Mucosa of rectum (tissue), 2 donors: ENCODE measurements at regions not wholly inside any gene's neighbourhood (a gene's known extent, or its start where the extent isn't known, plus 50 kb on each side); places are given as distances from the start of the nearest gene placed in this dataset.

Experiments used
- H3K27ac ChIP-seq, 2 donors: one replicate each; pipeline ENCODE4 v1.7.0; 2013; ENCODE audit warnings: inconsistent platforms in 2 of 2, low read depth in 2 of 2, low read length in 2 of 2
- H3K27me3 ChIP-seq, 2 donors: one replicate each; pipeline ENCODE4 v1.7.0; 2013; ENCODE audit warnings: low read length in 2 of 2; ENCODE audit not compliant: control insufficient read depth in 2 of 2, insufficient read depth in 2 of 2
- H3K36me3 ChIP-seq, 2 donors: one replicate each; pipeline ENCODE4 v1.7.0; 2013; ENCODE audit warnings: low read length in 2 of 2; ENCODE audit not compliant: control insufficient read depth in 2 of 2, insufficient read depth in 2 of 2
- H3K4me1 ChIP-seq, 2 donors: one replicate each; pipeline ENCODE4 v1.7.0; 2013; ENCODE audit warnings: low read length in 2 of 2, mild to moderate bottlenecking in 1 of 2; ENCODE audit not compliant: control insufficient read depth in 2 of 2, insufficient read depth in 2 of 2
- H3K4me3 ChIP-seq, 2 donors: one replicate each; pipeline ENCODE4 v1.7.0; 2013; ENCODE audit warnings: low read length in 2 of 2
- H3K9ac ChIP-seq, 2 donors: one replicate each; pipeline ENCODE4 v1.7.0; 2013; ENCODE audit warnings: low read length in 2 of 2, low read depth in 1 of 2, mild to moderate bottlenecking in 1 of 2
- H3K9me3 ChIP-seq, 2 donors: one replicate each; pipeline ENCODE4 v1.7.0; 2013; ENCODE audit warnings: low read length in 2 of 2; ENCODE audit not compliant: control insufficient read depth in 2 of 2
- donor health status: healthy.
- donor health status: Normal muscosa, but diverticular disease.

- no peak overlapping the region for H3K9ac ChIP-seq
- no peaks in the 10 kb centered on the region for H3K27me3 ChIP-seq
- no peaks in the 10 kb centered on the region for H3K4me1 ChIP-seq
- H3K36me3 ChIP-seq, result no peaks in the 10 kb centered on the region
- H3K4me3 ChIP-seq, result no peak overlapping the region
- H3K9me3 ChIP-seq, result peaks cover 4 to 6% of the 10 kb centered on the region in 2 donors
- no peak overlapping the region for H3K27ac ChIP-seq
Observed at GRCh38 chr12:14244876-14245669, 120.4 kb upstream of the ATF7IP start.

GRCh38 chr12:14247166-14247565, 118.3 kb upstream of the ATF7IP start:
- no peak overlapping the region for H3K4me3 ChIP-seq
- no peaks in the 10 kb centered on the region for H3K27me3 ChIP-seq
- H3K9me3 ChIP-seq, result peaks cover 4 to 6% of the 10 kb centered on the region in 2 donors
- no peaks in the 10 kb centered on the region for H3K4me1 ChIP-seq
- H3K36me3 ChIP-seq, result no peaks in the 10 kb centered on the region
- H3K27ac ChIP-seq, result no peak overlapping the region
- H3K9ac ChIP-seq, result no peak overlapping the region

- no peaks in the 10 kb centered on the region for H3K36me3 ChIP-seq
- no peak overlapping the region for H3K9ac ChIP-seq
- peaks cover 0 to under 1% of the 10 kb centered on the region in 2 donors for H3K9me3 ChIP-seq
- no peaks in the 10 kb centered on the region for H3K4me1 ChIP-seq
- H3K27ac ChIP-seq, result no peak overlapping the region
- H3K27me3 ChIP-seq, result no peaks in the 10 kb centered on the region
- H3K4me3 ChIP-seq, result no peak overlapping the region
Observed at GRCh38 chr12:14249368-14249767, 116.1 kb upstream of the ATF7IP start.

GRCh38 chr12:14252697-14253096, 112.8 kb upstream of the ATF7IP start:
- H3K36me3 ChIP-seq, result no peaks in the 10 kb centered on the region
- peaks cover 9 to 12% of the 10 kb centered on the region in 2 donors for H3K4me1 ChIP-seq
- H3K27me3 ChIP-seq, result no peaks in the 10 kb centered on the region

DNA sequence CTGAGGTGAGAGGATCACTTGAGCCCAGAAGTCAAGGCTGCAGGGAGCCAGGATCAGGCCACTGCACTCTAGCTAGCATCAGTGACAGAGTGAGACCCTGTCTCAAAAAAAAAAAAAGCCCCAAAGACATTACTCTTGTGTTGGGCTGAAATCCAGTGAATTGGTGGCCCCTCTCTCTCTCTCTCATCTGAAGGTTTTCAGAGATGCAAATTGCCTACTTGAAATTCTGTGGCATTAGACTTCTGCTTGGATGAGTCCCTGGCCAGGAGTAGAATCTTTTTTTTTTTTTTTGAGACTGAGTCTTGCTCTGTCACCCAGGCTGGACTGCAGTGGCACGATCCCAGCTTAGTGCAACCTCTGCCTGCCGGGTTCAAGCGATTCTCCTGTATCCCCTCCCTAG, 112.0 kb upstream of the ATF7IP start:
- Histone ChIP-seq H3K9ac (no peak overlapping the region), H3K36me3 (no peaks in the 10 kb centered on the region), H3K4me1 (peaks cover 16 to 20% of the 10 kb centered on the region in 2 donors), H3K27me3 (no peaks in the 10 kb centered on the region), H3K9me3 (no peaks in the 10 kb centered on the region), H3K27ac (no peak overlapping the region), H3K4me3 (no peak overlapping the region)

More at GRCh38 chr12:14252697-14253096, 112.8 kb upstream of the ATF7IP start:
- Histone ChIP-seq H3K9ac (no peak overlapping the region), H3K27ac (no peak overlapping the region), H3K9me3 (no peaks in the 10 kb centered on the region), H3K4me3 (no peak overlapping the region)

DNA sequence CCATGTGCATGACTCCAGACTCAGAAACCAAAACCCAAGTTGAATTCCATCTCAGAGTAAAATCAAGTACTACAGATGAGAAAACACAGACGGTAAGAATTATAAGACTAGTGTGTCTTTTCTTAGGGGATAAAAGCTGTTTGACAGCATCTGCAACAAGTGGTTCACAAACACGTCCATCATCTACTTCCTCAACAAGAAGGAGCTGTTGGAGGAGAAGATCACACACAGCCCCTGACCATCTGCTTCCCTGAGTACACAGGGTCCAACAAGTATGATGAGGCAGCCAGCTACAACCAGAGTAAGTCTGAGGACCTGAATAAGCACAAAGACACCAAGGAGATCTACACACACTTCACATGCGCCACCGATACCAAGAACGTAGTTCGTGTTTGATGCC, 110.7 kb upstream of the ATF7IP start:
- Histone ChIP-seq H3K4me1 (peaks cover 20 to 21% of the 10 kb centered on the region in 2 donors), H3K36me3 (no peaks in the 10 kb centered on the region), H3K27ac (no peak overlapping the region), H3K27me3 (no peaks in the 10 kb centered on the region), H3K9ac (no peak overlapping the region), H3K4me3 (no peak overlapping the region), H3K9me3 (peaks cover 0 to 2% of the 10 kb centered on the region in 2 donors)

GRCh38 chr12:14256121-14256520, 109.4 kb upstream of the ATF7IP start:
- Histone ChIP-seq H3K4me1 (peaks cover 32 to 35% of the 10 kb centered on the region in 2 donors), H3K27ac (peak overlapping the region; percentile 7 to 81), H3K27me3 (no peaks in the 10 kb centered on the region)

GRCh38 chr12:14256555-14257169, 108.8 kb upstream of the ATF7IP start:
- H3K27me3 ChIP-seq, result no peaks in the 10 kb centered on the region
- peaks cover 0 to 2% of the 10 kb centered on the region in 2 donors for H3K9me3 ChIP-seq
- H3K4me1 ChIP-seq, result peaks cover 33 to 35% of the 10 kb centered on the region in 2 donors
- H3K27ac ChIP-seq, result peak overlapping the region; percentile 81 to 84
- no peak overlapping the region for H3K9ac ChIP-seq
- H3K4me3 ChIP-seq, result no peak overlapping the region
- H3K36me3 ChIP-seq, result no peaks in the 10 kb centered on the region

More at GRCh38 chr12:14256121-14256520, 109.4 kb upstream of the ATF7IP start:
- Histone ChIP-seq H3K9ac (no peak overlapping the region), H3K9me3 (peaks cover 0 to 2% of the 10 kb centered on the region in 2 donors), H3K4me3 (no peak overlapping the region), H3K36me3 (no peaks in the 10 kb centered on the region)

DNA sequence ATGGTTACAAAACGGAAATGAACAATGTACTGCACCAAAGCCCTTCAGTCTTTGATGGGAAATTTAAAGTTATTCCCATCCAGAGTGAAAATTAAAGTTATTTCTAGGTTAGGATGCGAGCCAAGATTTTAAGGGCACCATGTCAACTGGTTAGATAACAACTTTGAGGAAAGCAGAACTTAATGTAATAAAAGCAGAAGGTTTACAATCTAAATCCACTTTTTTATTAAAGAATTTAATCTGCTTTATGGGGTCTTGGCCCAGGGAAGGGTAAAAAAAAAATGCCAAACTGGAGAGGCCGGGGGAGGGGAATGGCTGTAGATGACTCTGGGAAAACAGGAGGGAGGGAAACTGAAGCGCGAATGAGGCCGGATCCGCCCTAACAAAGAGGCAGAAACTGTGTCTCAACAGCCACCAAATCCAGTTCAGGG, 108.2 kb upstream of the ATF7IP start:
- peaks cover 33 to 35% of the 10 kb centered on the region in 2 donors for H3K4me1 ChIP-seq
- H3K9ac ChIP-seq, result peak overlapping the region; percentile 21 to 34
- H3K27ac ChIP-seq, result peak overlapping the region; percentile 81 to 84
- no peaks in the 10 kb centered on the region for H3K27me3 ChIP-seq
- H3K36me3 ChIP-seq, result no peaks in the 10 kb centered on the region
- peaks cover 0 to 2% of the 10 kb centered on the region in 2 donors for H3K9me3 ChIP-seq
- peak overlapping the region in 1 of 2 donors; percentile 37 for H3K4me3 ChIP-seq
